ENCODE measurements at regions not wholly inside any gene's neighbourhood (a gene's known extent, or its start where the extent isn't known, plus 50 kb on each side); places are given as distances from the start of the nearest gene placed in this dataset.

- no peak for TF ChIP-seq POLR2A (IDR thresholded peaks at IDR 0.05; ENCODE audit: borderline replicate concordance, extremely low read depth, insufficient read depth, insufficient read length)
- no peak for TF ChIP-seq YY1 (IDR thresholded peaks at IDR 0.05; ENCODE audit: extremely low read depth, insufficient replicate concordance, low read depth, low read length)
- TF ChIP-seq, protein P1, sequence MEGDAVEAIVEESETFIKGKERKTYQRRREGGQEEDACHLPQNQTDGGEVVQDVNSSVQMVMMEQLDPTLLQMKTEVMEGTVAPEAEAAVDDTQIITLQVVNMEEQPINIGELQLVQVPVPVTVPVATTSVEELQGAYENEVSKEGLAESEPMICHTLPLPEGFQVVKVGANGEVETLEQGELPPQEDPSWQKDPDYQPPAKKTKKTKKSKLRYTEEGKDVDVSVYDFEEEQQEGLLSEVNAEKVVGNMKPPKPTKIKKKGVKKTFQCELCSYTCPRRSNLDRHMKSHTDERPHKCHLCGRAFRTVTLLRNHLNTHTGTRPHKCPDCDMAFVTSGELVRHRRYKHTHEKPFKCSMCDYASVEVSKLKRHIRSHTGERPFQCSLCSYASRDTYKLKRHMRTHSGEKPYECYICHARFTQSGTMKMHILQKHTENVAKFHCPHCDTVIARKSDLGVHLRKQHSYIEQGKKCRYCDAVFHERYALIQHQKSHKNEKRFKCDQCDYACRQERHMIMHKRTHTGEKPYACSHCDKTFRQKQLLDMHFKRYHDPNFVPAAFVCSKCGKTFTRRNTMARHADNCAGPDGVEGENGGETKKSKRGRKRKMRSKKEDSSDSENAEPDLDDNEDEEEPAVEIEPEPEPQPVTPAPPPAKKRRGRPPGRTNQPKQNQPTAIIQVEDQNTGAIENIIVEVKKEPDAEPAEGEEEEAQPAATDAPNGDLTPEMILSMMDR (IDR thresholded peaks at IDR 0.05 in 2 of 3, conservative IDR thresholded peaks at IDR 0.05 in 1 of 3; ENCODE audit: borderline replicate concordance in 1 of 3, insufficient read depth in 1 of 3, low read depth in 2 of 3, low read length in 2 of 3): peak; percentile 7 to 56 (median 53); a peak in 4 of 6 replicates
- TF ChIP-seq ELF1 (IDR thresholded peaks at IDR 0.05; ENCODE audit: borderline replicate concordance, low read depth): no peak
- TF ChIP-seq ZNF274 (IDR thresholded peaks at IDR 0.05; ENCODE audit: low read depth, low read length): no peak
- TF ChIP-seq CBX3 (IDR thresholded peaks at IDR 0.05; ENCODE audit: low read depth): no peak
- TF ChIP-seq CEBPB (IDR thresholded peaks at IDR 0.05; ENCODE audit: low read depth): no peak
- TF ChIP-seq EZH2 (IDR thresholded peaks at IDR 0.05): no peak
Measured at GRCh38 chr1:222387007-222387814, 160.7 kb downstream of the HHIPL2 start.

Data from HCT116 (cell line).